HepG2 (cell line): ENCODE measurements at regions not wholly inside any gene's neighbourhood (a gene's known extent, or its start where the extent isn't known, plus 50 kb on each side); places are given as distances from the start of the nearest gene placed in this dataset.

Experiments
- ARHGAP35 ChIP-seq: sonication (generic); formaldehyde crosslinking; IDR thresholded peaks from 2 replicates; pipeline ENCODE4 v1.9.0; 2022; ENCODE audit warnings: mild to moderate bottlenecking, inconsistent platforms, moderate library complexity, missing genetic modification reagents, borderline replicate concordance
- CBX5 ChIP-seq: sonication (generic); formaldehyde crosslinking; IDR thresholded peaks from 2 replicates; pipeline ENCODE4 v1.4.0; 2020; ENCODE audit warnings: missing genetic modification reagents, borderline replicate concordance
- CC2D1A ChIP-seq: sonication (generic); formaldehyde crosslinking; IDR thresholded peaks from 2 replicates; pipeline ENCODE4 v1.8.1; 2023; ENCODE audit warnings: mild to moderate bottlenecking, missing genetic modification reagents
- DPF2 ChIP-seq: sonication (generic); formaldehyde crosslinking; IDR thresholded peaks from 2 replicates; pipeline ENCODE4 v1.4.0; 2020; ENCODE audit warnings: mild to moderate bottlenecking, low read depth, missing genetic modification reagents, borderline replicate concordance
- FOXO1 ChIP-seq: sonication (generic); formaldehyde crosslinking; IDR thresholded peaks from 2 replicates; pipeline ENCODE4 v1.4.0; 2020; ENCODE audit warnings: missing genetic modification reagents
- KAT7 ChIP-seq: IDR thresholded peaks from 2 replicates; pipeline ENCODE4 v1.6.1; 2018; ENCODE audit warnings: borderline replicate concordance, missing compliant biosample characterization
- KLF9 ChIP-seq: IDR thresholded peaks from 2 replicates; pipeline ENCODE4 v1.6.1; 2016; ENCODE audit warnings: low read depth
- MED13 ChIP-seq: sonication (generic); formaldehyde crosslinking; IDR thresholded peaks from 2 replicates; pipeline ENCODE4 v1.5.0; 2020; ENCODE audit warnings: missing genetic modification reagents
- MLLT10 ChIP-seq: sonication (generic); formaldehyde crosslinking; IDR thresholded peaks from 2 replicates; pipeline ENCODE4 v1.4.0; 2020; ENCODE audit warnings: missing genetic modification reagents
- ONECUT2 ChIP-seq: sonication (generic); formaldehyde crosslinking; IDR thresholded peaks from 2 replicates; pipeline ENCODE4 v1.4.0; 2020; ENCODE audit warnings: missing genetic modification reagents
- PHB2 ChIP-seq: fragments of 450-650 bp; IDR thresholded peaks from 2 replicates; pipeline ENCODE4 v1.6.1; 2018; ENCODE audit not compliant: partially characterized antibody
- POGZ ChIP-seq: sonication (generic); formaldehyde crosslinking; IDR thresholded peaks from 2 replicates; pipeline ENCODE4 v1.4.0; 2020; ENCODE audit warnings: mild to moderate bottlenecking, missing genetic modification reagents
- PRPF4 ChIP-seq: fragments of 200-400 bp; formaldehyde crosslinking; IDR thresholded peaks from 2 replicates; pipeline ENCODE4 v1.6.1; 2016; ENCODE audit warnings: low read length, low read depth; ENCODE audit not compliant: poor library complexity, severe bottlenecking
- RXRA ChIP-seq: sonication (generic); formaldehyde crosslinking; IDR thresholded peaks from 2 replicates; pipeline ENCODE4 v1.5.1; 2020; ENCODE audit warnings: missing genetic modification reagents
- SAFB2 ChIP-seq: sonication (generic); formaldehyde crosslinking; IDR thresholded peaks from 2 replicates; pipeline ENCODE4 v1.5.1; 2020; ENCODE audit warnings: missing genetic modification reagents, low read depth, mild to moderate bottlenecking, borderline replicate concordance
- TARDBP ChIP-seq: sonication (generic); formaldehyde crosslinking; IDR thresholded peaks from 2 replicates; pipeline ENCODE4 v1.8.0; 2022; ENCODE audit warnings: mild to moderate bottlenecking, missing genetic modification reagents
- TBX2 ChIP-seq: sonication (generic); formaldehyde crosslinking; IDR thresholded peaks from 2 replicates; pipeline ENCODE4 v1.5.0; 2020; ENCODE audit warnings: missing genetic modification reagents, mild to moderate bottlenecking, borderline replicate concordance
- ZBTB1 ChIP-seq: sonication (generic); formaldehyde crosslinking; IDR thresholded peaks from 2 replicates; pipeline ENCODE4 v1.4.0; 2020; ENCODE audit warnings: missing genetic modification reagents, borderline replicate concordance
- ZNF3 ChIP-seq: IDR thresholded peaks from 2 replicates; pipeline ENCODE4 v1.7.0; 2017; ENCODE audit warnings: inconsistent platforms
- ZNF317 ChIP-seq: sonication (generic); formaldehyde crosslinking; IDR thresholded peaks from 2 replicates; pipeline ENCODE4 v1.5.0; 2020; ENCODE audit warnings: mild to moderate bottlenecking, missing genetic modification reagents
- ZNF354B ChIP-seq: sonication (generic); formaldehyde crosslinking; IDR thresholded peaks from 2 replicates; pipeline ENCODE4 v1.8.0; 2022; ENCODE audit warnings: mild to moderate bottlenecking, missing genetic modification reagents
- ZNF556 ChIP-seq: sonication (generic); formaldehyde crosslinking; IDR thresholded peaks from 2 replicates; pipeline ENCODE4 v1.4.0; 2020; ENCODE audit warnings: mild to moderate bottlenecking, missing genetic modification reagents, borderline replicate concordance
- TF ChIP-seq, protein P1 (sequence below): sonication (generic); formaldehyde crosslinking; IDR thresholded peaks from 2 replicates; pipeline ENCODE4 v1.4.0; 2020; ENCODE audit warnings: missing genetic modification reagents, borderline replicate concordance
- TF ChIP-seq, protein P2 (sequence below): sonication (generic); formaldehyde crosslinking; IDR thresholded peaks from 2 replicates; pipeline ENCODE4 v1.4.0; 2020; ENCODE audit warnings: missing genetic modification reagents
- TF ChIP-seq, protein P3 (sequence below): sonication (generic); formaldehyde crosslinking; IDR thresholded peaks from 2 replicates; pipeline ENCODE4 v1.8.1; 2023; ENCODE audit warnings: mild to moderate bottlenecking, missing genetic modification reagents, borderline replicate concordance

DNA sequence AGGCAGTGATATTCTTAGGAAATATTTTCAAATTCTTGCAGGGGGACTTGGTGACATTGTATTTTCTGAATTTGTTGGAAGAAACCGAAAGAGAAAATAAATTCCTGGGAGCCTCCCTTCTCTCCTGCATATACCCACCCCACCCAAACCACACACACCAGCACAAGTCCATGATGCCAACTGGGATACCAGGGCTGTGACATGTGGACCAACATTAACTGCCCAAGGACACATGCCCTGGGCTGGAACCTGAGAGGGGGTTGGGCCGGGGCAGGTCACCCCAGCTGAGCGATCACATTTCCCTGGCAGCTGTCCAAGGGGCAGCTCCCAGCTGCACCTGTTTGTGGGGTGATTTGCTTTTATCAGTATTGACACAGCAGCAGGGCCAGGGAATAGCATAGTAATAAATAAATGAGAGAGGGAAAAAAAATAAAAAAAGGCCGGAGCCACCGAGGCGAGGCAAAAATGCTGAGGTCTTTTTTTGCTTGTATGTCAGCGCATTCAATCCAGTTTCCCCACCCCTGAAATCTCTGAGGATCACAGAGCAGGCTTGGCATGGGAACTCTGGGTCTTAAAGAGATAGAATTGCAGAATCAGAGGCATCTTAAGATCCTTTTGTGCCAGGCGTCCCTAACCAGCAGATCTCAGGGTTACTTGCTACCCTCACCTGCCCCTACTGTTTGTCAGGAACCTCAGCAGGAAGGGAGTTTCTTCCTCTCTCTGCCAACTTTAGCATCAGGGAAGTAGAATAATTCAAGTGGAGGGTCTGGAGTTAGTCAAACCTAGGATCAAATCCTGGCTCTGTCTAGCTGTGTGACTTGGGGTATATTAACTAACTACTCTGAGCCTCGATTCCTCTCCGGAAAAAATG is 66.5 kb upstream of the PIM1 start (continued):
- TF ChIP-seq ZNF354B (CRISPR knock-in tag), result 0 out of 2 replicates have a peak, but pooled peaks have one; percentile 46
- TF ChIP-seq KLF9 (CRISPR knock-in tag), result no peak
- no peak for TF ChIP-seq TBX2
- TF ChIP-seq, protein P1, sequence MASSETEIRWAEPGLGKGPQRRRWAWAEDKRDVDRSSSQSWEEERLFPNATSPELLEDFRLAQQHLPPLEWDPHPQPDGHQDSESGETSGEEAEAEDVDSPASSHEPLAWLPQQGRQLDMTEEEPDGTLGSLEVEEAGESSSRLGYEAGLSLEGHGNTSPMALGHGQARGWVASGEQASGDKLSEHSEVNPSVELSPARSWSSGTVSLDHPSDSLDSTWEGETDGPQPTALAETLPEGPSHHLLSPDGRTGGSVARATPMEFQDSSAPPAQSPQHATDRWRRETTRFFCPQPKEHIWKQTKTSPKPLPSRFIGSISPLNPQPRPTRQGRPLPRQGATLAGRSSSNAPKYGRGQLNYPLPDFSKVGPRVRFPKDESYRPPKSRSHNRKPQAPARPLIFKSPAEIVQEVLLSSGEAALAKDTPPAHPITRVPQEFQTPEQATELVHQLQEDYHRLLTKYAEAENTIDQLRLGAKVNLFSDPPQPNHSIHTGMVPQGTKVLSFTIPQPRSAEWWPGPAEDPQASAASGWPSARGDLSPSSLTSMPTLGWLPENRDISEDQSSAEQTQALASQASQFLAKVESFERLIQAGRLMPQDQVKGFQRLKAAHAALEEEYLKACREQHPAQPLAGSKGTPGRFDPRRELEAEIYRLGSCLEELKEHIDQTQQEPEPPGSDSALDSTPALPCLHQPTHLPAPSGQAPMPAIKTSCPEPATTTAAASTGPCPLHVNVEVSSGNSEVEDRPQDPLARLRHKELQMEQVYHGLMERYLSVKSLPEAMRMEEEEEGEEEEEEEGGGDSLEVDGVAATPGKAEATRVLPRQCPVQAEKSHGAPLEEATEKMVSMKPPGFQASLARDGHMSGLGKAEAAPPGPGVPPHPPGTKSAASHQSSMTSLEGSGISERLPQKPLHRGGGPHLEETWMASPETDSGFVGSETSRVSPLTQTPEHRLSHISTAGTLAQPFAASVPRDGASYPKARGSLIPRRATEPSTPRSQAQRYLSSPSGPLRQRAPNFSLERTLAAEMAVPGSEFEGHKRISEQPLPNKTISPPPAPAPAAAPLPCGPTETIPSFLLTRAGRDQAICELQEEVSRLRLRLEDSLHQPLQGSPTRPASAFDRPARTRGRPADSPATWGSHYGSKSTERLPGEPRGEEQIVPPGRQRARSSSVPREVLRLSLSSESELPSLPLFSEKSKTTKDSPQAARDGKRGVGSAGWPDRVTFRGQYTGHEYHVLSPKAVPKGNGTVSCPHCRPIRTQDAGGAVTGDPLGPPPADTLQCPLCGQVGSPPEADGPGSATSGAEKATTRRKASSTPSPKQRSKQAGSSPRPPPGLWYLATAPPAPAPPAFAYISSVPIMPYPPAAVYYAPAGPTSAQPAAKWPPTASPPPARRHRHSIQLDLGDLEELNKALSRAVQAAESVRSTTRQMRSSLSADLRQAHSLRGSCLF (CRISPR knock-in tag), result no peak
- no peak for TF ChIP-seq MED13
- no peak for TF ChIP-seq ONECUT2
- no peak for TF ChIP-seq KAT7 (CRISPR knock-in tag)
- TF ChIP-seq DPF2 (CRISPR knock-in tag), result peak; percentile 62
- no peak; the same call in 1 of the 2 replicates for TF ChIP-seq CBX5 (CRISPR knock-in tag)
- 0 out of 2 replicates have a peak, but pooled peaks have one; percentile 45 for TF ChIP-seq SAFB2 (CRISPR knock-in tag)
- TF ChIP-seq FOXO1, result peak; percentile 85
- TF ChIP-seq PRPF4, result no peak
- peak; percentile 82 for TF ChIP-seq RXRA (CRISPR knock-in tag)
- peak; percentile 58 for TF ChIP-seq TARDBP (CRISPR knock-in tag)
- TF ChIP-seq CC2D1A (CRISPR knock-in tag), result no peak
- TF ChIP-seq ZNF556 (CRISPR knock-in tag), result no peak
- TF ChIP-seq ZBTB1 (CRISPR knock-in tag), result no peak
- TF ChIP-seq, protein P2, sequence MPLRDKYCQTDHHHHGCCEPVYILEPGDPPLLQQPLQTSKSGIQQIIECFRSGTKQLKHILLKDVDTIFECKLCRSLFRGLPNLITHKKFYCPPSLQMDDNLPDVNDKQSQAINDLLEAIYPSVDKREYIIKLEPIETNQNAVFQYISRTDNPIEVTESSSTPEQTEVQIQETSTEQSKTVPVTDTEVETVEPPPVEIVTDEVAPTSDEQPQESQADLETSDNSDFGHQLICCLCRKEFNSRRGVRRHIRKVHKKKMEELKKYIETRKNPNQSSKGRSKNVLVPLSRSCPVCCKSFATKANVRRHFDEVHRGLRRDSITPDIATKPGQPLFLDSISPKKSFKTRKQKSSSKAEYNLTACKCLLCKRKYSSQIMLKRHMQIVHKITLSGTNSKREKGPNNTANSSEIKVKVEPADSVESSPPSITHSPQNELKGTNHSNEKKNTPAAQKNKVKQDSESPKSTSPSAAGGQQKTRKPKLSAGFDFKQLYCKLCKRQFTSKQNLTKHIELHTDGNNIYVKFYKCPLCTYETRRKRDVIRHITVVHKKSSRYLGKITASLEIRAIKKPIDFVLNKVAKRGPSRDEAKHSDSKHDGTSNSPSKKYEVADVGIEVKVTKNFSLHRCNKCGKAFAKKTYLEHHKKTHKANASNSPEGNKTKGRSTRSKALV (CRISPR knock-in tag), result peak; percentile 5; the same call in 1 of the 2 replicates
- TF ChIP-seq ARHGAP35, result no peak
- peak; percentile 55 for TF ChIP-seq ZNF317 (CRISPR knock-in tag)
- no peak for TF ChIP-seq PHB2
- TF ChIP-seq, protein P3, sequence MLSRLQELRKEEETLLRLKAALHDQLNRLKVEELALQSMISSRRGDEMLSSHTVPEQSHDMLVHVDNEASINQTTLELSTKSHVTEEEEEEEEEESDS (CRISPR knock-in tag), result no peak
- TF ChIP-seq ZNF3 (CRISPR knock-in tag), result no peak
- TF ChIP-seq MLLT10, result no peak
- TF ChIP-seq POGZ, result 0 out of 2 replicates have a peak, but pooled peaks have one; percentile 41
